ENCODE measurements at regions not wholly inside any gene's neighbourhood (a gene's known extent, or its start where the extent isn't known, plus 50 kb on each side); places are given as distances from the start of the nearest gene placed in this dataset.

GRCh38 chr3:76965122-76965725 lies 74.7 kb upstream of the ROBO2 start:
- TF ChIP-seq CTCF (IDR thresholded peaks at IDR 0.05; ENCODE audit: insufficient read depth, missing control alignments): no peak
- no peak for DNase-seq (ENCODE audit: insufficient read length, low spot score)
- FAIRE-seq: no peak

DNA sequence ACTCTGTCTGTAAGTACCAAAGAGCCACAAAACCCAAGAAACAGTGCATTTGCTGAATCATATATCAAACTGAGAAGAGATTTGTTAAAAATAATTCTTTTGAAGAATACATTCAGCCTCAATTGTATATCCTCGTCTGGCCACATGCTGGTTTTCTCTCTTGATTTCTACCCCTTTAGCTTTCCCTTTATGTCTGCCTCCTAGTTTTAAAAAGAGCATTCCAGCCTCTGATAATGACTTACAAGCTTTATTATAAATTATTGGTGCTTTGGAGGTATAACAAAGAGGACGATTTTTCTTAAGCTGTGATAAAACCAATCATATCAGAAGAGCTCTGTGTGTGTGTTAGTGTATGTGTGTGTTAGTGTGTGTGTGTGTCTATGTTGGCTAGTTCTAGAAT lies 70.4 kb upstream of the ROBO2 start:
- no peak for FAIRE-seq
- no peak for TF ChIP-seq CTCF (IDR thresholded peaks at IDR 0.05; ENCODE audit: insufficient read depth, missing control alignments)
- no peak for DNase-seq (ENCODE audit: insufficient read length, low spot score)

GRCh38 chr3:76969996-76970615 lies 69.8 kb upstream of the ROBO2 start:
- no peak for FAIRE-seq
- TF ChIP-seq CTCF (IDR thresholded peaks at IDR 0.05; ENCODE audit: insufficient read depth, missing control alignments): no peak
- DNase-seq (ENCODE audit: insufficient read length, low spot score): no peak

- no peak for TF ChIP-seq CTCF (IDR thresholded peaks at IDR 0.05; ENCODE audit: insufficient read depth, missing control alignments)
- no peak for DNase-seq (ENCODE audit: insufficient read length, low spot score)
- FAIRE-seq: no peak
These were observed 67.1 kb upstream of the ROBO2 start for GRCh38 chr3:76972624-76973296.

DNA sequence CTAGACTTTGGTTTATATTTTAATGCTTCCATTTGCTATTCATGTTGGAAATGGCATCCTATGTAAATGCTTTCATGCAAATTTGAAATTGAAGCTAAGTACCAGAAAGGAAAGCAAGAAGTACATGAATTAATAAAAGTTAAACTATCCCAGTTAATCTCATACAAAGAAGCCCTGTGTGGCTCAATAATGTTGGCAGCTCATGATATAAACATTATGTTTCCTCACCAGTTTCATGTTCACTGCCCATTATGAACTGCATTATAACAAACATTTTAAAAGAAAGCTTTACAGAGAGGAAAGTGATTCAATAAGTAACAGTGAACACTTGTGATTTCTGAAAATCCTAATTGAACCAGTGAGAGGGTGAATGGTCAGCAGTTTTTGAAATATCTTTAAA lies 62.9 kb upstream of the ROBO2 start:
- DNase-seq (ENCODE audit: insufficient read length, low spot score): no peak
- no peak for FAIRE-seq
- TF ChIP-seq CTCF (IDR thresholded peaks at IDR 0.05; ENCODE audit: insufficient read depth, missing control alignments): no peak

- DNase-seq (ENCODE audit: insufficient read length, low spot score): no peak
These were observed 54.3 kb upstream of the ROBO2 start for GRCh38 chr3:76985645-76986044.

More at GRCh38 chr3:76985645-76986044, 54.3 kb upstream of the ROBO2 start:
- TF ChIP-seq CTCF (IDR thresholded peaks at IDR 0.05; ENCODE audit: insufficient read depth, missing control alignments): no peak
- no peak for FAIRE-seq

Measured in D721Med (cell line).